PC-3 (cell line): ENCODE measurements at regions not wholly inside any gene's neighbourhood (a gene's known extent, or its start where the extent isn't known, plus 50 kb on each side); places are given as distances from the start of the nearest gene placed in this dataset.

ENCODE experiments used
- EZH2 ChIP-seq: fragments of 300-600 bp; sonication (generic); IDR thresholded peaks from one replicate; pipeline ENCODE4 v1.6.1; 2017; ENCODE audit warnings: antibody characterized with exemption, mild to moderate bottlenecking, low read length; ENCODE audit not compliant: unreplicated experiment
- TF ChIP-seq, protein P1 (sequence below): fragments of 300-600 bp; sonication (generic); conservative IDR thresholded peaks from 2 replicates; pipeline ENCODE4 v1.5.1; 2017; ENCODE audit warnings: antibody characterized with exemption, low read depth, mild to moderate bottlenecking, low read length

DNA sequence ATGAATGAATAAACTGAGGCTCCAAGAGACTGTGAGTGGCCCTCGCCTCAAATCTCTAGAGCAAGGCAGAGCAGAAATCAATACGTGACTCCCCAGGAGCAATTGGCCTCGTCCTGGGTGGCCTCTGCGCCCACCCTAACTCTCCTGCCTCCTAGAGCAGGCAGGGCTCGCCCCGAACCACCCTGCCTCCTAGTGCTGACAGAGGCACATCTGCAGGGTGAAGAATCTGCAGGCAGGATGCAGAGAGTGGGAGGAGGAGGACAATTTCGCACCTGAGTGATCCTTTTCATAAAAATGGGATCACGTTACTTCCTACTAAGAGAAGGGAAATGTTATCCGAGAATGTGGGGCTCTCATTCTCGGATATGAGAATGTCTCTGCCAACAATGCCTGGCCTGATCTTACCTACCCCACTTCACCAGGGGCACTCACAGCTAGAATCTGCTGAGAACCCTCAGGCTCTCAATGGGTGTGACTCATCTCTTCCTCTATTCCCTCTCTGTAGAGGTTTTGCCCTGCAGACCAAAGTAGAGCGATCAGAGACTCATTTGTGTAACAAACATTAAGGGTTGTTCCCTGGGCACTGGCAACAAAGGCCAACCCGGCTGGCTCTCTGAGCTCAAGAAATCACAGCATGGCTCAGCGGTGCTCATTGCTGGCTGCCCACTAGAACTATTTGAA lies 61.7 kb upstream of the BCL2L14 start:
- TF ChIP-seq, protein P1, sequence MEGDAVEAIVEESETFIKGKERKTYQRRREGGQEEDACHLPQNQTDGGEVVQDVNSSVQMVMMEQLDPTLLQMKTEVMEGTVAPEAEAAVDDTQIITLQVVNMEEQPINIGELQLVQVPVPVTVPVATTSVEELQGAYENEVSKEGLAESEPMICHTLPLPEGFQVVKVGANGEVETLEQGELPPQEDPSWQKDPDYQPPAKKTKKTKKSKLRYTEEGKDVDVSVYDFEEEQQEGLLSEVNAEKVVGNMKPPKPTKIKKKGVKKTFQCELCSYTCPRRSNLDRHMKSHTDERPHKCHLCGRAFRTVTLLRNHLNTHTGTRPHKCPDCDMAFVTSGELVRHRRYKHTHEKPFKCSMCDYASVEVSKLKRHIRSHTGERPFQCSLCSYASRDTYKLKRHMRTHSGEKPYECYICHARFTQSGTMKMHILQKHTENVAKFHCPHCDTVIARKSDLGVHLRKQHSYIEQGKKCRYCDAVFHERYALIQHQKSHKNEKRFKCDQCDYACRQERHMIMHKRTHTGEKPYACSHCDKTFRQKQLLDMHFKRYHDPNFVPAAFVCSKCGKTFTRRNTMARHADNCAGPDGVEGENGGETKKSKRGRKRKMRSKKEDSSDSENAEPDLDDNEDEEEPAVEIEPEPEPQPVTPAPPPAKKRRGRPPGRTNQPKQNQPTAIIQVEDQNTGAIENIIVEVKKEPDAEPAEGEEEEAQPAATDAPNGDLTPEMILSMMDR: no peak
- TF ChIP-seq EZH2: no peak
